ENCODE measurements at regions not wholly inside any gene's neighbourhood (a gene's known extent, or its start where the extent isn't known, plus 50 kb on each side); places are given as distances from the start of the nearest gene placed in this dataset.
A peak's percentile ranks its signal among the peaks of the same experiment; 100 is the strongest.

DNA sequence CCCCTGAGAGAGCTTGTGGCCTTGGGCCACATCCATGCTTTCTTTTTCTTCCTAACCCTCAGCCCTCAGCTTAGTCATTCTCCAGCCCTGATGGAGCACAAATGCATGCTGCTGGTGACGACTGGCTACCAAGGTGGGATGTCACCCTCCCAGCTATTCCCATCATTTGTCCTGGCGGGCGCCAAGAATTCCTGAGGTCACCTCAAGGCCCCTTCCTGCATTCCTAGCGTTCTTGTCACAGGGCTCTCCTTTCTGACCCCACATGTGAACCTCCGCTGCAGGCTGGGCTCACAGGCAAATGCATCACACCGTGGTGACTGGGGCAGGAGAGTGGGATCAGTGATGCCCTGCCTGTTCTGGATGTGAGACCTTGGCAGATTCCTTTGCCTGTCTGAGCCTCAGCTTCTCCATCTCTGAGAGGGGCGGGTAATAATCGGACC lies 53.4 kb upstream of the IFFO2 start:
- Histone ChIP-seq H3K9ac (ENCODE audit: low read depth in 1 of 2, low read length in 2 of 2) (no peak overlapping the region), H3K4me3 (ENCODE audit: low read depth in 1 of 2, low read length in 2 of 2) (peak overlapping the region in 1 of 2 donors; percentile 45), H3K4me1 (ENCODE audit: control insufficient read depth in 1 of 2, insufficient read depth in 2 of 2, low read length in 2 of 2) (peaks cover 44 to 51% of the 10 kb centered on the region in 2 donors), H3K27ac (ENCODE audit: low read depth, low read length) (no peak overlapping the region), H3K27me3 (ENCODE audit: control insufficient read depth in 1 of 2, insufficient read depth in 2 of 2, low read length in 2 of 2) (no peaks in the 10 kb centered on the region), H3K36me3 (ENCODE audit: control insufficient read depth in 1 of 2, insufficient read depth in 2 of 2, low read length in 2 of 2) (no peaks in the 10 kb centered on the region), H3K9me3 (ENCODE audit: control insufficient read depth in 1 of 2, low read length in 2 of 2) (no peaks in the 10 kb centered on the region)

DNA sequence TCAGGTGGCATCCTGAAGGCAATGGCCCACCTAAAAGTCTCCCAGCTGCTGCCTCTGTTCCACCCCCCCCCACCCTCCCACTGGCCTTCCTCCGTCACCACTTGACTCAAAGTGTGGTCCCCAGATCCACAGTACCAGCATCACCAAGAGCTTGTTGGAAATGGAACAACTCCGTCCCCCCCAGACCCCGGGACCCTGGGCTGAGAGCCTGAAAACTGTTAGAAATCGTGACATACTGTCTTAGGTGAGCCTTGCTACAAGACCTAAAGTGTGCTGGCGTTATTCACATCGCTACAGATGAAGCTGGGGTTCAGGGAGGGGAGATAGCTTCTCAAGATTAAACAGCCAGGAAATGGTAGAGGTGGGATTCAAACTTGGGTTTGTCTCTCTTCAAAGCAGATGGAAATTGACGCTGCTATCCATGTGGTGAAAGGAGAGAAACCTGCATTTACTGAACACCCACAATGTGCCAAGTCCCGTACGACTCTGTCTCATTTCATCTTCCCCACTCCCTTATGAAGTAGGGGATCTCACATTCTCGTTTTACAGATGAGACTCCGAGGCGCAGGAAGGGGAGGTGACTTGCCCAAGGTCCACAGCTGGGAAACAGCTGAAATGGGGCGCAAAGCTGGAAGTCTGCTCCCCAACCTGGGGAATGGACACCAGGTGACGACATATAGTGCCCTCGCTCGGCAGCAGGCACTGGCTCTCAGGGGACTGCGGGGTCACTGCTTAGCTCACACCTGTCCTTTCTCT lies 52.8 kb upstream of the IFFO2 start:
- no peak overlapping the region for H3K4me3 ChIP-seq (ENCODE audit: low read depth in 1 of 2, low read length in 2 of 2)
- peaks cover 44 to 51% of the 10 kb centered on the region in 2 donors for H3K4me1 ChIP-seq (ENCODE audit: control insufficient read depth in 1 of 2, insufficient read depth in 2 of 2, low read length in 2 of 2)
- H3K9ac ChIP-seq (ENCODE audit: low read depth in 1 of 2, low read length in 2 of 2) = no peak overlapping the region
- no peaks in the 10 kb centered on the region for H3K36me3 ChIP-seq (ENCODE audit: control insufficient read depth in 1 of 2, insufficient read depth in 2 of 2, low read length in 2 of 2)
- H3K27ac ChIP-seq (ENCODE audit: low read depth, low read length) = no peak overlapping the region
- no peaks in the 10 kb centered on the region for H3K27me3 ChIP-seq (ENCODE audit: control insufficient read depth in 1 of 2, insufficient read depth in 2 of 2, low read length in 2 of 2)
- H3K9me3 ChIP-seq (ENCODE audit: control insufficient read depth in 1 of 2, low read length in 2 of 2) = no peaks in the 10 kb centered on the region

DNA sequence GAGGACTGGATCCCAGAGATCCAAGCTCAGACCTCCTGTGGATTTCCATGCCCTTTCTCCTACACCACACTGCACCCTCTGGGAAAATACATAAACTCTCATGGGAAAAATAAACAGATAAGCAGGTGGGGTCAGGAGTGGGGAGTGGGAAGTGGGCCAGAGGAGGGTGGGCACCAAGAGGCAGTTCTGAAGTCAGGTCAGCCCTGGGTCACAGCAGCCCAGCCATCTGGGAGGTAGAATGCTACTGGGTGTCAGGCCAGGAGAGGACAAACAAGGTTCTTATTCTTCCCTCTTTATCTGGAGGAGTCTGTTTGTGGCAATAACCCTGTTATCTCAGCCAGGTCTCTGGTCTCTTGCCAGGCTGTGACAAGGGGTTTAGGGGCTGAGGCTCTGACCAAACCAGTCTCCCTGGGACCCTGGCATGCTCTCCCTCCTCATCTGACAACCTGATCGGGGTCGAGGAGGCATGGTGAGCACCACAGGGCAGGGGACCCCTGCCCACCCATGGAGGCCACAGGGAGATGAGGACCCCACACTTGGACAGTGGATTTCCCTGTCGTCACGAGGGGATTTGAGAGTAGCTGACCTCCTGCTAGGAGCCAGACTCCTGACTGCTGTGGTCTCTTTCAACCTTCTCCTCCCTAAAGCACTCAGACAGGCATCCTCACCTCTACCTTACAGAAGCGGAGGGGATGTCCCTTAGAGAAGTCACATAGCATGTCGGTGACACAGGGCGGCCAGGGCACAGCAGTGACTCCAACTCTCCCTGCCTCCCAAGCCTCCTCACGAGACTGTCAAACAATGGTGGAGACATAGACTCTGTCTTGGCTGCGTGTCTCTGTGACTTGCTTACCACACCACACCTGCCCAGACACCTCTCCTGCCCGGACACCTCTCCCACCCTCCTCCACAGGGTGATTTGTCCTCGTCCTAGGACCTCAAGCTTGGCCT lies 51.3 kb upstream of the IFFO2 start:
- H3K9me3 ChIP-seq (ENCODE audit: control insufficient read depth in 1 of 2, low read length in 2 of 2) = no peaks in the 10 kb centered on the region
- no peak overlapping the region for H3K27ac ChIP-seq (ENCODE audit: low read depth, low read length)
- no peaks in the 10 kb centered on the region for H3K36me3 ChIP-seq (ENCODE audit: control insufficient read depth in 1 of 2, insufficient read depth in 2 of 2, low read length in 2 of 2)
- H3K9ac ChIP-seq (ENCODE audit: low read depth in 1 of 2, low read length in 2 of 2) = no peak overlapping the region
- H3K4me3 ChIP-seq (ENCODE audit: low read depth in 1 of 2, low read length in 2 of 2) = no peak overlapping the region
- H3K27me3 ChIP-seq (ENCODE audit: control insufficient read depth in 1 of 2, insufficient read depth in 2 of 2, low read length in 2 of 2) = no peaks in the 10 kb centered on the region
- peaks cover 41 to 44% of the 10 kb centered on the region in 2 donors for H3K4me1 ChIP-seq (ENCODE audit: control insufficient read depth in 1 of 2, insufficient read depth in 2 of 2, low read length in 2 of 2)

DNA sequence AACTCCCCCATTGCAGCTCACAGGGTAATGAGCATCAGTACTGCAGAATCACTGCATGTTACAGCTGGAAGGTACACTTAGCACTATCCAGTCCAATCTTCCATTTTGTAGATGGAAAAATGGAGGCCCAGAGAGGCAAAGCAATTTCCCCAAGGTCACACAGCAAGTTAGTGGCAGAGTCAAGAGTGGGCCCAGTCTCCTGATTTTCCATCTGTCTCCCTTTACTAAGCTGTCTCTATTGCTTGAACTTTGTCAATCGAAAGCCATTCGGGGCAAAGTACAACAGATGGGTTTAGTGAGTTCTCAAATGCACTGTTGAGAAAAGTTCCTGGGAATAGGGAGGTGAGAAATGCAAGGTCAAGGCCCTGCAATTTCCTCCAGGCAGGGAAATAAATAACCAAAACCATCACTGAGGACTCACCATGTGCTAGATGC lies 50.4 kb upstream of the IFFO2 start:
- no peak overlapping the region for H3K9ac ChIP-seq (ENCODE audit: low read depth in 1 of 2, low read length in 2 of 2)
- no peaks in the 10 kb centered on the region for H3K36me3 ChIP-seq (ENCODE audit: control insufficient read depth in 1 of 2, insufficient read depth in 2 of 2, low read length in 2 of 2)
- peaks cover 35 to 43% of the 10 kb centered on the region in 2 donors for H3K4me1 ChIP-seq (ENCODE audit: control insufficient read depth in 1 of 2, insufficient read depth in 2 of 2, low read length in 2 of 2)
- no peaks in the 10 kb centered on the region for H3K27me3 ChIP-seq (ENCODE audit: control insufficient read depth in 1 of 2, insufficient read depth in 2 of 2, low read length in 2 of 2)
- no peaks in the 10 kb centered on the region for H3K9me3 ChIP-seq (ENCODE audit: control insufficient read depth in 1 of 2, low read length in 2 of 2)
- H3K4me3 ChIP-seq (ENCODE audit: low read depth in 1 of 2, low read length in 2 of 2) = no peak overlapping the region
- no peak overlapping the region for H3K27ac ChIP-seq (ENCODE audit: low read depth, low read length)

Data from duodenal mucosa (tissue), 2 donors.